ENCODE measurements at regions not wholly inside any gene's neighbourhood (a gene's known extent, or its start where the extent isn't known, plus 50 kb on each side); places are given as distances from the start of the nearest gene placed in this dataset.

- WGBS, 3 donors: 54 to 76% (median 58%) methylated on average over 3 of the region's 3 CpGs
- intact Hi-C loops (cut with DNase I): no loop called here
Measured at GRCh38 chr2:222025881-222026271, 272.9 kb downstream of the PAX3 start.

GRCh38 chr2:222024932-222025880, 273.6 kb downstream of the PAX3 start:
- WGBS, 3 donors: 37 to 46% (median 40%) methylated on average over 8 of the region's 8 CpGs
- Histone ChIP-seq H3K36me3 (ENCODE audit: insufficient read depth in 1 of 2, low read depth in 1 of 2) (no peaks in the 10 kb centered on the region), H3K27me3 (ENCODE audit: insufficient read depth in 3 of 3, low read length in 2 of 3) (no peaks in the 10 kb centered on the region), H3K4me3 (no peak overlapping the region), H3K27ac (no peak overlapping the region), H3K9me3 (no peaks in the 10 kb centered on the region), H3K4me1 (no peaks in the 10 kb centered on the region)
- peak; percentile 52 for TF ChIP-seq CTCF (IDR thresholded peaks at IDR 0.05)
- intact Hi-C loops (cut with DNase I): no loop called here
- no peak for DNase-seq
- ATAC-seq: no peak

More at GRCh38 chr2:222025881-222026271, 272.9 kb downstream of the PAX3 start:
- no peak for TF ChIP-seq CTCF (IDR thresholded peaks at IDR 0.05)
- ATAC-seq (no peak), DNase-seq (no peak)
- Histone ChIP-seq H3K27ac (no peak overlapping the region), H3K27me3 (ENCODE audit: insufficient read depth in 3 of 3, low read length in 2 of 3) (no peaks in the 10 kb centered on the region), H3K4me1 (no peaks in the 10 kb centered on the region), H3K4me3 (no peak overlapping the region), H3K9me3 (no peaks in the 10 kb centered on the region), H3K36me3 (ENCODE audit: insufficient read depth in 1 of 2, low read depth in 1 of 2) (no peaks in the 10 kb centered on the region)

GRCh38 chr2:222017252-222017850, 281.4 kb downstream of the PAX3 start:
- no peaks in the 10 kb centered on the region for H3K36me3 ChIP-seq (ENCODE audit: insufficient read depth in 1 of 2, low read depth in 1 of 2)
- WGBS, 3 donors: 68 to 77% (median 73%) methylated on average over 4 of the region's 4 CpGs
- no peaks in the 10 kb centered on the region for H3K9me3 ChIP-seq
- H3K27ac ChIP-seq: no peak overlapping the region
- ATAC-seq (no peak), DNase-seq (no peak)
- TF ChIP-seq CTCF (IDR thresholded peaks at IDR 0.05): no peak
- intact Hi-C loops (cut with DNase I): no loop called here
- no peaks in the 10 kb centered on the region for H3K4me1 ChIP-seq
- no peak overlapping the region for H3K4me3 ChIP-seq
- no peaks in the 10 kb centered on the region for H3K27me3 ChIP-seq (ENCODE audit: insufficient read depth in 3 of 3, low read length in 2 of 3)

- no peak overlapping the region for H3K4me3 ChIP-seq
- H3K27ac ChIP-seq: no peak overlapping the region
- intact Hi-C loops (cut with DNase I): no loop called here
- 87 to 92% (median 89%) methylated on average over 3 of the region's 3 CpGs for WGBS, 3 donors
- ATAC-seq (no peak), DNase-seq (no peak)
- H3K4me1 ChIP-seq: no peaks in the 10 kb centered on the region
- H3K9me3 ChIP-seq: no peaks in the 10 kb centered on the region
- TF ChIP-seq CTCF (IDR thresholded peaks at IDR 0.05): no peak
- H3K27me3 ChIP-seq (ENCODE audit: insufficient read depth in 3 of 3, low read length in 2 of 3): no peaks in the 10 kb centered on the region
- H3K36me3 ChIP-seq (ENCODE audit: insufficient read depth in 1 of 2, low read depth in 1 of 2): no peaks in the 10 kb centered on the region
Measured at GRCh38 chr2:222013889-222014288, 284.9 kb downstream of the PAX3 start.

Measured in psoas muscle (tissue), 7 donors.